ENCODE measurements at regions not wholly inside any gene's neighbourhood (a gene's known extent, or its start where the extent isn't known, plus 50 kb on each side); places are given as distances from the start of the nearest gene placed in this dataset.

DNA sequence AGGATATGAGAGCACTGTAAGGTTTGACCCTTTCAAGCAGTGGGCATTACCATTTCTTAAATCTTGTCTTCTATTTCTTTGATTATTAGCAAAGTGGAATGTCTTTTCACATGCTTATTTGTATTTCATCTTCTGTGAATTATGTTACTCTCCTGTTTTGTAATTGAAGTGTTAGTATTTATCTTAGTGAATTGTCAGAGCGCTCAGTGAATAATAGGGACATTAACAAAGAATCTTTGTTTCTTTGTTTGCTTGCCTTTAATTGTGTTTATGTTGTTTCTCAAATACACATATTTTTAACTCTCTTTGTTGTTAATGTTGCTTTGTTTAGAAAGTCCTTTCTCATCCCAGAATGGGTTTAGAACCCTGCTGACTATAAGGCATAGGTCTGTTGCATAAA, 259.3 kb downstream of the RRAGC start:
- Mint-ChIP-seq H3K27me3 (ENCODE audit: low read depth) (peaks cover 88% of the 10 kb centered on the region), H3K27ac (no peak overlapping the region), H3K4me3 (no peak overlapping the region), H3K9me3 (no peaks in the 10 kb centered on the region; the same call in 1 of the 2 replicates), H3K4me1 (peaks cover 14% of the 10 kb centered on the region), H3K36me3 (no peaks in the 10 kb centered on the region)
- ATAC-seq (no peak; the same call in 1 of the 2 replicates), DNase-seq (ENCODE audit: low spot score) (no peak)
- ChIA-PET POLR2A (no interaction called here), CTCF (interaction anchor here (0.9 to 1.5 kb wide), 2 partner anchors 23 to 127 kb away, joined by 3 read pairs; no protein-coding TSS in a partner anchor)
- TF ChIP-seq SP1 (CRISPR knock-in tag; conservative IDR thresholded peaks at IDR 0.05) (no peak), ELF4 (CRISPR knock-in tag; IDR thresholded peaks at IDR 0.05; ENCODE audit: low read depth) (no peak), ZNF263 (CRISPR knock-in tag; IDR thresholded peaks at IDR 0.05; ENCODE audit: low read depth) (no peak), CREB1 (CRISPR knock-in tag; IDR thresholded peaks at IDR 0.05) (no peak), FOXP1 (CRISPR knock-in tag; IDR thresholded peaks at IDR 0.05; ENCODE audit: borderline replicate concordance) (no peak), GTF2I (CRISPR knock-in tag; conservative IDR thresholded peaks at IDR 0.05) (no peak)
- TF ChIP-seq, protein P1, sequence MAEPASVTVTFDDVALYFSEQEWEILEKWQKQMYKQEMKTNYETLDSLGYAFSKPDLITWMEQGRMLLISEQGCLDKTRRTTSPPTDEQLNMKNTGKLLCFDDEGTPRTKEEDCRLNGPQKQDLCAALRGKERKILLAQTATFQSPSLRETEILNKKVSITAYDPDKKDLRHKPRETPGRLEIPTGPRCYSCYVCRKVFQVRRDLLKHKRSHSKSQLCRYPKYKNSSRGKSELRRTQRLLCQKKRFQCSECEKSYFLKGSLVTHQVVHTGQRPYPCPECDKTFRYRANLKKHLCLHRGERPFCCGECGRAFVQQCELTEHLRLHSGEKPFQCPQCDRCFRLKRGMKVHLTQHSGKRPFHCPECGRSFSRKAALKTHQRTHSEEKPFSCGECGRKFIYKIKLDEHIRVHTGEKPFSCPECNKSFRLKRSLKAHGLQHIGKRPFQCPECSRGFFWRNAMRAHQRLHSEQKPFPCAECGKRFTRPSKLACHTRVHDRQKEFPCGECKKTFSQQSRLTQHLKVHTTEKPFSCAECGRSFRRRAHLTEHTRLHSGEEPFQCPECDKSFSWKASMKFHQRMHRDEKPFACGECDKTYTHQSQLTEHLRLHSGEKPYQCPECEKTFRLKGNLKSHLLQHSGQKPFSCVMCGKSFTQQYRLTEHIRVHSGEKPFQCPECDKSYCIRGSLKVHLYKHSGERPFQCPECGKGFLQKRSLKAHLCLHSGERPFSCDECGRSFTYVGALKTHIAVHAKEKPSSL (CRISPR knock-in tag; conservative IDR thresholded peaks at IDR 0.05), result no peak

DNA sequence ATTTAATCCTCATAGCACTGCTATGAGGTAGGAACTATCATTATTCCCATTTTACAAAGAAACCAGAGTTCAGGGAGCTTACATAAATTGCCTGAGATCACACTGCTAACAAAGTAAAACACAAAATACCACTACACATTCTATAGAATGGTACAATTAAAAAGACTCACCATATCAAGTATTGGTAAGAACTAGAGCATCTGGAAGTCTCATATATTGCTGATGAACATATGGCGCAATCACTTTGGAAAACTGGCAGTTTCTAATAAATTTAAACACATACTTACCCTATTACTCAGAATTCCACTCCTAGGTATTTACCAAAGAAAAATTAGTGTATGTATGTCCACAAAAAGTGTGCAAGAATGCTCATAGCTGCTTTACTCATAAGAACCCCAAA, 261.5 kb downstream of the RRAGC start:
- Mint-ChIP-seq H3K36me3 (peaks cover 4% of the 10 kb centered on the region; the same call in 1 of the 2 replicates), H3K27me3 (ENCODE audit: low read depth) (peaks cover 93% of the 10 kb centered on the region), H3K9me3 (peaks cover 13% of the 10 kb centered on the region), H3K4me3 (no peak overlapping the region), H3K27ac (no peak overlapping the region), H3K4me1 (peaks cover 16% of the 10 kb centered on the region)
- no peak for ATAC-seq
- no peak for DNase-seq (ENCODE audit: low spot score)
- TF ChIP-seq, protein P2, sequence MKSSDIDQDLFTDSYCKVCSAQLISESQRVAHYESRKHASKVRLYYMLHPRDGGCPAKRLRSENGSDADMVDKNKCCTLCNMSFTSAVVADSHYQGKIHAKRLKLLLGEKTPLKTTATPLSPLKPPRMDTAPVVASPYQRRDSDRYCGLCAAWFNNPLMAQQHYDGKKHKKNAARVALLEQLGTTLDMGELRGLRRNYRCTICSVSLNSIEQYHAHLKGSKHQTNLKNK (CRISPR knock-in tag; IDR thresholded peaks at IDR 0.05), result no peak
- TF ChIP-seq ZNF416 (CRISPR knock-in tag; IDR thresholded peaks at IDR 0.05) (no peak), NR2C2 (CRISPR knock-in tag; IDR thresholded peaks at IDR 0.05) (no peak), TCF7 (CRISPR knock-in tag; IDR thresholded peaks at IDR 0.05; ENCODE audit: low read depth) (no peak)
- TF ChIP-seq, protein P3, sequence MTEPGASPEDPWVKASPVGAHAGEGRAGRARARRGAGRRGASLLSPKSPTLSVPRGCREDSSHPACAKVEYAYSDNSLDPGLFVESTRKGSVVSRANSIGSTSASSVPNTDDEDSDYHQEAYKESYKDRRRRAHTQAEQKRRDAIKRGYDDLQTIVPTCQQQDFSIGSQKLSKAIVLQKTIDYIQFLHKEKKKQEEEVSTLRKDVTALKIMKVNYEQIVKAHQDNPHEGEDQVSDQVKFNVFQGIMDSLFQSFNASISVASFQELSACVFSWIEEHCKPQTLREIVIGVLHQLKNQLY (CRISPR knock-in tag; IDR thresholded peaks at IDR 0.05), result no peak
- TF ChIP-seq, protein P4, sequence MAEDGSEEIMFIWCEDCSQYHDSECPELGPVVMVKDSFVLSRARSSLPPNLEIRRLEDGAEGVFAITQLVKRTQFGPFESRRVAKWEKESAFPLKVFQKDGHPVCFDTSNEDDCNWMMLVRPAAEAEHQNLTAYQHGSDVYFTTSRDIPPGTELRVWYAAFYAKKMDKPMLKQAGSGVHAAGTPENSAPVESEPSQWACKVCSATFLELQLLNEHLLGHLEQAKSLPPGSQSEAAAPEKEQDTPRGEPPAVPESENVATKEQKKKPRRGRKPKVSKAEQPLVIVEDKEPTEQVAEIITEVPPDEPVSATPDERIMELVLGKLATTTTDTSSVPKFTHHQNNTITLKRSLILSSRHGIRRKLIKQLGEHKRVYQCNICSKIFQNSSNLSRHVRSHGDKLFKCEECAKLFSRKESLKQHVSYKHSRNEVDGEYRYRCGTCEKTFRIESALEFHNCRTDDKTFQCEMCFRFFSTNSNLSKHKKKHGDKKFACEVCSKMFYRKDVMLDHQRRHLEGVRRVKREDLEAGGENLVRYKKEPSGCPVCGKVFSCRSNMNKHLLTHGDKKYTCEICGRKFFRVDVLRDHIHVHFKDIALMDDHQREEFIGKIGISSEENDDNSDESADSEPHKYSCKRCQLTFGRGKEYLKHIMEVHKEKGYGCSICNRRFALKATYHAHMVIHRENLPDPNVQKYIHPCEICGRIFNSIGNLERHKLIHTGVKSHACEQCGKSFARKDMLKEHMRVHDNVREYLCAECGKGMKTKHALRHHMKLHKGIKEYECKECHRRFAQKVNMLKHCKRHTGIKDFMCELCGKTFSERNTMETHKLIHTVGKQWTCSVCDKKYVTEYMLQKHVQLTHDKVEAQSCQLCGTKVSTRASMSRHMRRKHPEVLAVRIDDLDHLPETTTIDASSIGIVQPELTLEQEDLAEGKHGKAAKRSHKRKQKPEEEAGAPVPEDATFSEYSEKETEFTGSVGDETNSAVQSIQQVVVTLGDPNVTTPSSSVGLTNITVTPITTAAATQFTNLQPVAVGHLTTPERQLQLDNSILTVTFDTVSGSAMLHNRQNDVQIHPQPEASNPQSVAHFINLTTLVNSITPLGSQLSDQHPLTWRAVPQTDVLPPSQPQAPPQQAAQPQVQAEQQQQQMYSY (CRISPR knock-in tag; IDR thresholded peaks at IDR 0.05), result no peak
- ChIA-PET CTCF (no interaction called here), POLR2A (no interaction called here)

DNA sequence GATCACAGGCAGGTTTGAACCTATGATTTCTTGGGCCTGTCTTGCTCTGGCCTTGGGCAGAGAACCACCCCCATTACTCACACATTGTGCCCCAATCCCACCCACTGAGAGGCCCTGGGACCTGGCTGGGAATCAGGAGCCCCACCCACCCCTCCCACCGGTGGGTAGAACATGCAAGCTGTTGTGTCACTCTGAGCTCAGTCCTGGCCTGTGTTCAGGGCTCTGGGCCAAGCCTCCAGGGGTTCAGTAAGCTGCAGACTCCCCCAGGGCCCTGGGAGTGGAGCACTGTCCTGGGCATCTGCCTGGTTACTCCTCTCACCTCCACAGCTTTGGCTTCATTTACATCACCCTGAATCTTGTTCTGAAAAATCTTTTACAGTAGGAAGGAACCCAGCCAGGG, 270.5 kb downstream of the RRAGC start:
- Mint-ChIP-seq H3K4me1 (peaks cover 9% of the 10 kb centered on the region), H3K36me3 (no peaks in the 10 kb centered on the region), H3K27me3 (ENCODE audit: low read depth) (peaks cover 5% of the 10 kb centered on the region), H3K4me3 (no peak overlapping the region), H3K9me3 (peaks cover 10% of the 10 kb centered on the region), H3K27ac (no peak overlapping the region)
- ChIA-PET POLR2A (interaction anchor here (0.6 kb wide), 1 partner anchor 416 kb away, joined by 4 read pairs; no protein-coding TSS in a partner anchor), CTCF (interaction anchor here (0.6 kb wide), 4 partner anchors 88 to 840 kb away, joined by 3 to 4 read pairs (median 4); no protein-coding TSS in a partner anchor)
- ATAC-seq (no peak), DNase-seq (ENCODE audit: low spot score) (no peak)
- TF ChIP-seq NFYB (CRISPR knock-in tag; conservative IDR thresholded peaks at IDR 0.05; ENCODE audit: low read depth), result no peak
- no peak for TF ChIP-seq ZNF219 (CRISPR knock-in tag; IDR thresholded peaks at IDR 0.05; ENCODE audit: borderline replicate concordance)
- no peak for TF ChIP-seq TEAD1 (CRISPR knock-in tag; IDR thresholded peaks at IDR 0.05)
- TF ChIP-seq, protein P5, sequence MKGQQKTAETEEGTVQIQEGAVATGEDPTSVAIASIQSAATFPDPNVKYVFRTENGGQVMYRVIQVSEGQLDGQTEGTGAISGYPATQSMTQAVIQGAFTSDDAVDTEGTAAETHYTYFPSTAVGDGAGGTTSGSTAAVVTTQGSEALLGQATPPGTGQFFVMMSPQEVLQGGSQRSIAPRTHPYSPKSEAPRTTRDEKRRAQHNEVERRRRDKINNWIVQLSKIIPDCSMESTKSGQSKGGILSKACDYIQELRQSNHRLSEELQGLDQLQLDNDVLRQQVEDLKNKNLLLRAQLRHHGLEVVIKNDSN (CRISPR knock-in tag; IDR thresholded peaks at IDR 0.05), result no peak
- no peak for TF ChIP-seq SMAD4 (CRISPR knock-in tag; IDR thresholded peaks at IDR 0.05)
- TF ChIP-seq EMX1 (CRISPR knock-in tag; IDR thresholded peaks at IDR 0.05), result no peak
- TF ChIP-seq FOXJ3 (CRISPR knock-in tag; IDR thresholded peaks at IDR 0.05; ENCODE audit: borderline replicate concordance), result no peak
- TF ChIP-seq, protein P6, sequence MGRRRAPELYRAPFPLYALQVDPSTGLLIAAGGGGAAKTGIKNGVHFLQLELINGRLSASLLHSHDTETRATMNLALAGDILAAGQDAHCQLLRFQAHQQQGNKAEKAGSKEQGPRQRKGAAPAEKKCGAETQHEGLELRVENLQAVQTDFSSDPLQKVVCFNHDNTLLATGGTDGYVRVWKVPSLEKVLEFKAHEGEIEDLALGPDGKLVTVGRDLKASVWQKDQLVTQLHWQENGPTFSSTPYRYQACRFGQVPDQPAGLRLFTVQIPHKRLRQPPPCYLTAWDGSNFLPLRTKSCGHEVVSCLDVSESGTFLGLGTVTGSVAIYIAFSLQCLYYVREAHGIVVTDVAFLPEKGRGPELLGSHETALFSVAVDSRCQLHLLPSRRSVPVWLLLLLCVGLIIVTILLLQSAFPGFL (CRISPR knock-in tag; IDR thresholded peaks at IDR 0.05; ENCODE audit: borderline replicate concordance), result no peak
- TF ChIP-seq ZNF121 (CRISPR knock-in tag; IDR thresholded peaks at IDR 0.05), result no peak
- no peak for TF ChIP-seq NR2C2 (CRISPR knock-in tag; IDR thresholded peaks at IDR 0.05)
- TF ChIP-seq SMAD3 (CRISPR knock-in tag; IDR thresholded peaks at IDR 0.05; ENCODE audit: borderline replicate concordance), result no peak
- TF ChIP-seq GTF2I (CRISPR knock-in tag; conservative IDR thresholded peaks at IDR 0.05), result no peak
- TF ChIP-seq ZNF138 (CRISPR knock-in tag; conservative IDR thresholded peaks at IDR 0.05), result no peak

All from WTC11 (cell line).